Spleen (tissue), 11 donors: ENCODE measurements at regions not wholly inside any gene's neighbourhood (a gene's known extent, or its start where the extent isn't known, plus 50 kb on each side); places are given as distances from the start of the nearest gene placed in this dataset.

Source experiments
- DNase-seq: peaks from one replicate; pipeline ENCODE4 v3.0.0-alpha.2; 2020
- H3K27ac ChIP-seq, 8 donors: fragments of 200-600 bp; sonication (generic) in 7 of 8; 1 replicate in 4 of 8; 2 replicates in 4 of 8; pipeline versions ENCODE4 v1.5.0 to v1.8.0; 2016 to 2021; ENCODE audit warnings: inconsistent platforms in 4 of 8, mild to moderate bottlenecking in 4 of 8, moderate library complexity in 1 of 8
- H3K27me3 ChIP-seq, 7 donors: fragments of 200-600 bp; sonication (generic) in 6 of 7; replicated peaks in 1 of 7; 1 replicate in 4 of 7; 2 replicates in 3 of 7; pipeline versions ENCODE4 v1.5.0 to v1.8.0; 2016 to 2021; ENCODE audit warnings: inconsistent platforms in 3 of 7, mild to moderate bottlenecking in 1 of 7
- H3K36me3 ChIP-seq, 6 donors: fragments of 200-600 bp; sonication (generic) in 5 of 6; 1 replicate in 4 of 6; 2 replicates in 2 of 6; pipeline versions ENCODE4 v1.5.0 to v1.8.0; 2016 to 2021; ENCODE audit warnings: inconsistent platforms in 2 of 6
- H3K4me1 ChIP-seq, 6 donors: fragments of 200-600 bp; sonication (generic) in 5 of 6; 1 replicate in 3 of 6; 2 replicates in 3 of 6; pipeline versions ENCODE4 v1.5.0 to v1.8.0; 2016 to 2021; ENCODE audit warnings: inconsistent platforms in 3 of 6
- H3K4me3 ChIP-seq, 8 donors: fragments of 200-600 bp; sonication (generic) in 7 of 8; 1 replicate in 4 of 8; 2 replicates in 4 of 8; pipeline versions ENCODE4 v1.5.0 to v1.8.0; 2016 to 2021; ENCODE audit warnings: inconsistent platforms in 4 of 8, mild to moderate bottlenecking in 4 of 8, moderate library complexity in 2 of 8
- H3K9me3 ChIP-seq, 8 donors: fragments of 200-600 bp; sonication (generic) in 7 of 8; 1 replicate in 4 of 8; 2 replicates in 4 of 8; pipeline versions ENCODE4 v1.5.0 to v1.8.0; 2016 to 2021; ENCODE audit warnings: inconsistent platforms in 4 of 8
- POLR2A ChIP-seq, 3 donors: fragments of 450-650 bp; IDR thresholded peaks; one replicate each; pipeline ENCODE4 v1.5.1; 2017; ENCODE audit warnings: antibody characterized with exemption in 3 of 3, mild to moderate bottlenecking in 1 of 3
- POLR2AphosphoS5 ChIP-seq, 3 donors: sonication (generic); formaldehyde crosslinking; IDR thresholded peaks; one replicate each; pipeline ENCODE4 v1.5.1; 2017; ENCODE audit warnings: antibody characterized with exemption in 3 of 3
- WGBS, 5 donors: extraction: QIAGEN DNeasy Blood & Tissue Kit in 3 of 5; methylation state at CpG; one replicate each; pipeline versions ENCODE4 v1.1.5 to v1.1.7; 2013 to 2018; 5-methylcytosine and 5-hydroxymethylcytosine counted together
- intact Hi-C: fragments of 100-400 bp; cut with DNase I; formaldehyde crosslinking; loops from one replicate; pipeline ENCODE4 v1.15.0; 2023; ENCODE audit warnings: low total_unique reads
- TF ChIP-seq, protein P1 (sequence below), 11 experiments: fragments of 200-600 bp in 7 of 11; fragments of 450-650 bp in 4 of 11; sonication (generic) in 4 of 11; IDR thresholded peaks in 8 of 11; conservative IDR thresholded peaks in 3 of 11; 1 replicate in 7 of 11; 2 replicates in 4 of 11; pipeline versions ENCODE4 v1.4.0 to v1.8.0; 2016 to 2021; ENCODE audit warnings: antibody characterized with exemption in 11 of 11, inconsistent platforms in 4 of 11, mild to moderate bottlenecking in 1 of 11
- donor health status: healthy with polysubstance abuse.
- donor health status: DM: no; HTN: no; CAD: no; lungs with moderate emphysema.
- donor health status: DM: no; HTN: no; CAD: no.
- donor health status: Bipolar disorder and iron deficiency.
- donor health status: healthy.
- donor health status: DM: no; HTN: no; CAD: no.
- donor health status: DM: yes; HTN: yes; CAD: no.

DNA sequence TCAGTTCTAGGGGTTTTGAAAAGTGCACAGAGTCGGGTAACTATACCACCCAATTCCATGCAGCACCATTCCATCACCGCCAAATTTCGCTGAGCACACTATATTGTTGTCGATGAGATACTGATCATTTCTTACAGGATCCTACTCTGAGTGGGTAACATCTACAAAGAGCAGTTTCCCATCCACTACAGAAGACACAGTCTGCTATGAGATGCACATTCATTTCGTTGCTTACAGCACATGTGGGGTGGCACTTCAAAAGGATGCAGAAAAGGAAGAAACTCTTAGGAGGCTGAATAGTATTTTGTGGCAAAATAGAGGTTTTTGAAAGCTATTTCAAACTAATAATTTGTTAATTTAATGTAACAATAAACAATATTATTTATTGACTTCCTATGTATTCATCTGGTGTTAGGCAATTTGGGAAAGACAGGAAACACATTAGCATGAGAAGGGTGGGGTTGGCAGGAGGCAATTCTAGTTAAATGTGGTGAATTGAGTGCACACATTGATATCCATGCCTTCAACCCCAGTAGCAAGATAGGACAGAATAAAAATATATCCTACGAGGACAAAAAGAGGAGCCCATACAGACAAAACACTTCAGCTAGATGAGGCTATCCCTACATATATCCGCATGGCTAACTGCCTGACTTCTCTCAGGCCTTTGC, 186.8 kb upstream of the PARP11 start:
- 83 to 90% (median 90%) methylated on average over 7 of the region's 7 CpGs for WGBS, 5 donors
- Histone ChIP-seq H3K27me3 (no peaks in the 10 kb centered on the region), H3K9me3 (no peaks in the 10 kb centered on the region), H3K4me1 (no peaks in the 10 kb centered on the region), H3K4me3 (no peak overlapping the region), H3K27ac (no peak overlapping the region), H3K36me3 (no peaks in the 10 kb centered on the region)
- DNase-seq: no peak
- intact Hi-C loops: no loop called here
- no peak for TF ChIP-seq POLR2AphosphoS5 (IDR thresholded peaks at IDR 0.05)
- TF ChIP-seq, protein P1, sequence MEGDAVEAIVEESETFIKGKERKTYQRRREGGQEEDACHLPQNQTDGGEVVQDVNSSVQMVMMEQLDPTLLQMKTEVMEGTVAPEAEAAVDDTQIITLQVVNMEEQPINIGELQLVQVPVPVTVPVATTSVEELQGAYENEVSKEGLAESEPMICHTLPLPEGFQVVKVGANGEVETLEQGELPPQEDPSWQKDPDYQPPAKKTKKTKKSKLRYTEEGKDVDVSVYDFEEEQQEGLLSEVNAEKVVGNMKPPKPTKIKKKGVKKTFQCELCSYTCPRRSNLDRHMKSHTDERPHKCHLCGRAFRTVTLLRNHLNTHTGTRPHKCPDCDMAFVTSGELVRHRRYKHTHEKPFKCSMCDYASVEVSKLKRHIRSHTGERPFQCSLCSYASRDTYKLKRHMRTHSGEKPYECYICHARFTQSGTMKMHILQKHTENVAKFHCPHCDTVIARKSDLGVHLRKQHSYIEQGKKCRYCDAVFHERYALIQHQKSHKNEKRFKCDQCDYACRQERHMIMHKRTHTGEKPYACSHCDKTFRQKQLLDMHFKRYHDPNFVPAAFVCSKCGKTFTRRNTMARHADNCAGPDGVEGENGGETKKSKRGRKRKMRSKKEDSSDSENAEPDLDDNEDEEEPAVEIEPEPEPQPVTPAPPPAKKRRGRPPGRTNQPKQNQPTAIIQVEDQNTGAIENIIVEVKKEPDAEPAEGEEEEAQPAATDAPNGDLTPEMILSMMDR (IDR thresholded peaks at IDR 0.05 in 8 of 11, conservative IDR thresholded peaks at IDR 0.05 in 3 of 11): no peak
- no peak for TF ChIP-seq POLR2A (IDR thresholded peaks at IDR 0.05)

- Histone ChIP-seq H3K36me3 (no peaks in the 10 kb centered on the region), H3K4me1 (no peaks in the 10 kb centered on the region), H3K4me3 (no peak overlapping the region), H3K27me3 (no peaks in the 10 kb centered on the region), H3K27ac (no peak overlapping the region), H3K9me3 (no peaks in the 10 kb centered on the region)
- DNase-seq: no peak
- 65 to 75% (median 72%) methylated on average over 6 of the region's 6 CpGs for WGBS, 5 donors
- intact Hi-C loops: no loop called here
- TF ChIP-seq POLR2AphosphoS5 (IDR thresholded peaks at IDR 0.05) (no peak), POLR2A (IDR thresholded peaks at IDR 0.05) (no peak)
- TF ChIP-seq, protein P1 (IDR thresholded peaks at IDR 0.05 in 8 of 11, conservative IDR thresholded peaks at IDR 0.05 in 3 of 11): no peak
These were observed 184.0 kb upstream of the PARP11 start for GRCh38 chr12:4056910-4057845.

DNA sequence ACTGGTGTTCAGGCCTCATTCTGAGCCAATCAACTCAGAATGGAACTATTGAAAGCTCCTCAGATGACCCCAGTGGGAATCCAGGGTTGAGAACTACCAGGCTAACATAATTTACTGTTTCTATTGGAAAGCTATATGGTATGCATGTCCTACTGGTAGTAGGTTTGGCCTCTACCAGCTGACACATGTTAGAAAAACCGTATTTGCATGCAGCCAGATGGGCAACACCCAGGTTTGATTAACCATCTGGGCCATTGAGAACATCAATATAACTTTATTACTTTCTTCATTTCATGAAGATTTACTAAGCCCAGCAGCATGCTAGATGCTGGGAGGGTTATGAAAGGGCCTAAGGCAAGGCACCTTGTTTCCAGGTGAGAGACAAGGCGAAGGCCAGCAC, 181.4 kb upstream of the PARP11 start:
- intact Hi-C loops: no loop called here
- TF ChIP-seq POLR2AphosphoS5 (IDR thresholded peaks at IDR 0.05): no peak
- TF ChIP-seq, protein P1 (IDR thresholded peaks at IDR 0.05 in 8 of 11, conservative IDR thresholded peaks at IDR 0.05 in 3 of 11): no peak
- no peak for TF ChIP-seq POLR2A (IDR thresholded peaks at IDR 0.05)
- Histone ChIP-seq H3K9me3 (no peaks in the 10 kb centered on the region), H3K27me3 (no peaks in the 10 kb centered on the region), H3K36me3 (no peaks in the 10 kb centered on the region), H3K4me1 (no peaks in the 10 kb centered on the region), H3K4me3 (no peak overlapping the region), H3K27ac (no peak overlapping the region)
- DNase-seq: no peak
- 80 to 87% (median 85%) methylated on average over 2 of the region's 2 CpGs for WGBS, 5 donors

- Histone ChIP-seq H3K4me1 (no peaks in the 10 kb centered on the region), H3K9me3 (no peaks in the 10 kb centered on the region), H3K27me3 (no peaks in the 10 kb centered on the region), H3K4me3 (no peak overlapping the region), H3K27ac (no peak overlapping the region), H3K36me3 (no peaks in the 10 kb centered on the region)
- 80 to 90% (median 84%) methylated on average over 3 of the region's 3 CpGs for WGBS, 5 donors
- DNase-seq: no peak
- TF ChIP-seq, protein P1 (IDR thresholded peaks at IDR 0.05 in 8 of 11, conservative IDR thresholded peaks at IDR 0.05 in 3 of 11): no peak
- TF ChIP-seq POLR2A (IDR thresholded peaks at IDR 0.05) (no peak), POLR2AphosphoS5 (IDR thresholded peaks at IDR 0.05) (no peak)
- intact Hi-C loops: no loop called here
These were observed 179.5 kb upstream of the PARP11 start for GRCh38 chr12:4052691-4053090.
